ENCODE measurements at regions not wholly inside any gene's neighbourhood (a gene's known extent, or its start where the extent isn't known, plus 50 kb on each side); places are given as distances from the start of the nearest gene placed in this dataset.

- DNase-seq, result no peak
Observed at GRCh38 chr3:36302158-36302509, 78.2 kb upstream of the STAC start.

GRCh38 chr3:36302626-36303025, 77.7 kb upstream of the STAC start:
- DNase-seq, result no peak

DNA sequence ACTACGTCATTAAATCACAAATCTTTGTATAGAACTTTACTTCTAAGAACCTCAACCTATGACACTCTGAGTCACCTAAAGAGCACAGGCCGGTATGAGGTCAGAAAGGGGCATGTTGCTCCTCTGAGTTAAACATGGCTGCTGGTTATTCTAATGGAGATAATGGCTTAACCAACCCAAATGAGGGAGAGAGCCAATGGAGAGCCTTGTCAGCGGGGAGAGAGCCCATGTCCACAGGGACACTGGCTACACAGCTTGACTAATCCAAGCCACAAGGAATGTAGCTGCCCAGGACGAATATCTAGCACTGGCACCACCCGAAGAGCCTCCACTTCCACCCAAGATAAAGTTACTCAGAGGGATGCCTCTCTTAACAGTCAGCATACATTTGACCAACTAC, 77.0 kb upstream of the STAC start:
- no peak for DNase-seq

DNA sequence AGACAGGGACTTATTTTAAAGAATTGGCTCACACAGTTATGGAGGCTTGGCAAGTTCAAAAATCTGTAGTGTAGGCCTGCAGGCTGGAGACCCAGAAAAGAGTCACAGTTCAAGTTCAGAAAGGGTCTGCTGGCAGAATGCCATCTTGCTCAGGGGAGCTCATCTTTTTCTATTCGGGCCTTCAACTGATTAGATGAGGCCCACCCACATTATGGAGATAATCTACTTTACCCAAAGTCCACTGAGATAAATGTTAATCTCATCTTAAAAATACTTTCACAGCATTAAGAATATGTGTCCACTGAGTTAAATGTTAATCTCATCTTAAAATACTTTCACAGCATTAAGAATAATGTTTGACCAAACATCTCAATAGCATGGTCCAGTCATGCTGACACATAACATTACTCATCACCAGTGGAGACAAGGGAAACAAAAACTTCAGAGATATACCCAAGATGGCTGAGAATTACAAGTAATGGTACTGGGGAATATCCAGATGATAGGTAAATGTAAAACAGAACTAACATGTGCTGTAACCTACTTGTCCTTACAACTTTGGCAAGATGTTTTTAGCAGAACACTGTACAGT, 74.3 kb upstream of the STAC start:
- no peak for DNase-seq

GRCh38 chr3:36309092-36309491, 71.2 kb upstream of the STAC start:
- no peak for DNase-seq

DNA sequence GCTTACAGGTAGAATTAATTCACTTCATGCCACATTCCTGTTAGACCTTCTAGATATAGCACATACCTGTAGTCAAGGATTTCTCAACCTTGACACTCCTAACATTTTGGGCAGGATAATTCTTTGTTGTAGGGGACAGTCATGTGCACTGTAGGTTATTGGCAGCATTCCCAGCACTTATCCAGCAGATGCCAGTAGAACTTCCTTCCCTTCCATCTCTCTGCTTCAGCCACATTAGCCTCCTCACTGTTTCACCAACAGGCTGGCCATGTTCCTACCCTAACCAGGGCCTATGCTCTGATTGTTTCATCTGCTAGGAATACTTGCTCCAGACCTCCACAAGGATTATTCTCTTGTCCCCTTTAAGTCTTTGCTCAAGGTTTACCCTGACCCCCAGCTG, 68.0 kb upstream of the STAC start:
- DNase-seq, result no peak

GRCh38 chr3:36317915-36318314, 62.4 kb upstream of the STAC start:
- DNase-seq, result no peak

GRCh38 chr3:36318621-36319200, 61.6 kb upstream of the STAC start:
- no peak for DNase-seq

- no peak for DNase-seq
Observed at GRCh38 chr3:36319680-36320079, 60.6 kb upstream of the STAC start.
